ENCODE measurements at regions not wholly inside any gene's neighbourhood (a gene's known extent, or its start where the extent isn't known, plus 50 kb on each side); places are given as distances from the start of the nearest gene placed in this dataset.

DNA sequence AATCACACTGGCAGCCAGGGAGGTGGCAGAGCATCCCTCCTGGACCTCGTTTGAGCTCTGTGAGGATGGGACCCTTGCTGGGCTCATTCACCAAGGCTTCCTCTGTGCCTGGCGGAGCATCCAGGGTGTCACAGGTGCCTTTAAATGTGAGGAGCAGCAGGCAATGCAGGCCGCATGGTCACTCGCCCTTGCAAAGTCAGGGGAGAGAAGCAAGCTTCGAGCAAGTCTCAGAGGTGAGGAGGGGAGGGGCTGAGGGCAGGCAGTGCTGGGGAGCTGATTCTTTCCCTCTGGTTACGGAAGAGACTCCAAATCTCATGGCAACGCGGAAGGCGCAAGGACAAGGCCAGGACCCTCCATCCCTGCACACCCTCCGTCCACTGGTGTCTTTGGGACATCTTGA lies 182.7 kb upstream of the PMEPA1 start:
- TF ChIP-seq, protein P1, sequence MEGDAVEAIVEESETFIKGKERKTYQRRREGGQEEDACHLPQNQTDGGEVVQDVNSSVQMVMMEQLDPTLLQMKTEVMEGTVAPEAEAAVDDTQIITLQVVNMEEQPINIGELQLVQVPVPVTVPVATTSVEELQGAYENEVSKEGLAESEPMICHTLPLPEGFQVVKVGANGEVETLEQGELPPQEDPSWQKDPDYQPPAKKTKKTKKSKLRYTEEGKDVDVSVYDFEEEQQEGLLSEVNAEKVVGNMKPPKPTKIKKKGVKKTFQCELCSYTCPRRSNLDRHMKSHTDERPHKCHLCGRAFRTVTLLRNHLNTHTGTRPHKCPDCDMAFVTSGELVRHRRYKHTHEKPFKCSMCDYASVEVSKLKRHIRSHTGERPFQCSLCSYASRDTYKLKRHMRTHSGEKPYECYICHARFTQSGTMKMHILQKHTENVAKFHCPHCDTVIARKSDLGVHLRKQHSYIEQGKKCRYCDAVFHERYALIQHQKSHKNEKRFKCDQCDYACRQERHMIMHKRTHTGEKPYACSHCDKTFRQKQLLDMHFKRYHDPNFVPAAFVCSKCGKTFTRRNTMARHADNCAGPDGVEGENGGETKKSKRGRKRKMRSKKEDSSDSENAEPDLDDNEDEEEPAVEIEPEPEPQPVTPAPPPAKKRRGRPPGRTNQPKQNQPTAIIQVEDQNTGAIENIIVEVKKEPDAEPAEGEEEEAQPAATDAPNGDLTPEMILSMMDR (conservative IDR thresholded peaks at IDR 0.05; ENCODE audit: low read length) = no peak
- no peak for TF ChIP-seq EZH2phosphoT487 (IDR thresholded peaks at IDR 0.05; ENCODE audit: borderline replicate concordance)

GRCh38 chr20:57891014-57891413 lies 181.2 kb upstream of the PMEPA1 start:
- Histone ChIP-seq H3K27me3 (ENCODE audit: insufficient read depth, low read length, poor library complexity, severe bottlenecking) (no peaks in the 10 kb centered on the region), H3K9ac (ENCODE audit: low read depth, low read length, poor library complexity, severe bottlenecking) (no peak overlapping the region), H3K36me3 (ENCODE audit: insufficient read depth, low read length) (no peaks in the 10 kb centered on the region), H3K4me1 (ENCODE audit: insufficient read depth, low read length, poor library complexity, severe bottlenecking) (no peaks in the 10 kb centered on the region), H2AFZ (ENCODE audit: low read length) (no peak overlapping the region), H3F3A (ENCODE audit: low read depth) (no peaks in the 10 kb centered on the region), H3K79me2 (ENCODE audit: insufficient read depth, low read length) (no peaks in the 10 kb centered on the region), H3K4me3 (ENCODE audit: low read length, poor library complexity, severe bottlenecking) (no peak overlapping the region), H4K20me1 (ENCODE audit: insufficient read depth, low read length, poor library complexity, severe bottlenecking) (no peaks in the 10 kb centered on the region), H3K4me2 (ENCODE audit: low read depth, low read length, poor library complexity, severe bottlenecking) (no peak overlapping the region), H3K9me2 (replicated peaks; ENCODE audit: low read depth, low read length) (no peaks in the 10 kb centered on the region), H3K9me3 (ENCODE audit: insufficient read depth, low read depth, low read length) (no peaks in the 10 kb centered on the region; the same call in 1 of the 2 replicates)
- TF ChIP-seq, protein P1 (conservative IDR thresholded peaks at IDR 0.05; ENCODE audit: low read length) = no peak

More for the DNA sequence above, 182.7 kb upstream of the PMEPA1 start:
- H3K4me2 ChIP-seq (ENCODE audit: low read depth, low read length, poor library complexity, severe bottlenecking) = no peak overlapping the region
- H3K9me2 ChIP-seq (replicated peaks; ENCODE audit: low read depth, low read length) = no peaks in the 10 kb centered on the region
- H3K27me3 ChIP-seq (ENCODE audit: insufficient read depth, low read length, poor library complexity, severe bottlenecking) = no peaks in the 10 kb centered on the region
- H4K20me1 ChIP-seq (ENCODE audit: insufficient read depth, low read length, poor library complexity, severe bottlenecking) = no peaks in the 10 kb centered on the region
- no peak overlapping the region for H3K9ac ChIP-seq (ENCODE audit: low read depth, low read length, poor library complexity, severe bottlenecking)
- no peak overlapping the region for H3K4me3 ChIP-seq (ENCODE audit: low read length, poor library complexity, severe bottlenecking)
- no peaks in the 10 kb centered on the region for H3K4me1 ChIP-seq (ENCODE audit: insufficient read depth, low read length, poor library complexity, severe bottlenecking)
- no peak overlapping the region for H2AFZ ChIP-seq (ENCODE audit: low read length)
- no peaks in the 10 kb centered on the region; the same call in 1 of the 2 replicates for H3K9me3 ChIP-seq (ENCODE audit: insufficient read depth, low read depth, low read length)
- H3K79me2 ChIP-seq (ENCODE audit: insufficient read depth, low read length) = no peaks in the 10 kb centered on the region
- no peaks in the 10 kb centered on the region for H3F3A ChIP-seq (ENCODE audit: low read depth)
- no peaks in the 10 kb centered on the region for H3K36me3 ChIP-seq (ENCODE audit: insufficient read depth, low read length)

DNA sequence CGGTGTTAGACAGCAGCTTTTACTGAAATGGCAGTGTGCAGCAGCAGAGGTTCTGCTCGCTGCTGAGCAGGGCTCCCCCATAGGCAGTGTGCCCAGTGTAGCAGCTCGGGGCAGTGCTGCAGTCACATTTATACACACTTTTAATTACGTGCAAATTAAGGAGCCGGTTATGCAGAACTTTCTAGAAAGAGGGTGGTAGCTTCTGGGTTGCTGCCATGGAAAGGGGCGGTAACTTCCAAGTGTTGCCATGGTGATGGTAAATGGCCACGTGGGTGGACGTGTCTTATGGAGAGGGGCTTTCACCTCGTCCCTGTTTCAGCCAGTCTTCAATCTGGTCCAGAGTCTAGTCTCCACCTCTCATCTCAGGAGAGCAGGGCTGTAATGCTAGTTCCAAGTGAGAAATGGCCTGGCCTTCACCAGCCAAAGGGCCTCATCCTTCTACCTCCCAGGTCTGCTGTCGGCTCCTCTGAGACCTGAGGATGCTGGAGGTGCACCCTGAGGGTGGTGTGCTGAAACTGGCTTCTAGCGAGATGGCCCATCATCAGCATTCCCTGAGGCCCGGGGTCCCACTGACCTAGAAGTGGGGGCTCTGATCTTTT lies 180.5 kb upstream of the PMEPA1 start:
- Histone ChIP-seq H3K4me3 (ENCODE audit: low read length, poor library complexity, severe bottlenecking) (no peak overlapping the region), H3K27me3 (ENCODE audit: insufficient read depth, low read length, poor library complexity, severe bottlenecking) (no peaks in the 10 kb centered on the region), H3K79me2 (ENCODE audit: insufficient read depth, low read length) (no peaks in the 10 kb centered on the region)

More for the DNA sequence above, 180.5 kb upstream of the PMEPA1 start:
- Histone ChIP-seq H3K36me3 (ENCODE audit: insufficient read depth, low read length) (no peaks in the 10 kb centered on the region), H3K9me2 (replicated peaks; ENCODE audit: low read depth, low read length) (no peaks in the 10 kb centered on the region), H2AFZ (ENCODE audit: low read length) (no peak overlapping the region), H3F3A (ENCODE audit: low read depth) (no peaks in the 10 kb centered on the region), H3K4me2 (ENCODE audit: low read depth, low read length, poor library complexity, severe bottlenecking) (no peak overlapping the region), H3K9me3 (ENCODE audit: insufficient read depth, low read depth, low read length) (no peaks in the 10 kb centered on the region; the same call in 1 of the 2 replicates), H3K4me1 (ENCODE audit: insufficient read depth, low read length, poor library complexity, severe bottlenecking) (no peaks in the 10 kb centered on the region), H3K9ac (ENCODE audit: low read depth, low read length, poor library complexity, severe bottlenecking) (no peak overlapping the region), H4K20me1 (ENCODE audit: insufficient read depth, low read length, poor library complexity, severe bottlenecking) (no peaks in the 10 kb centered on the region)
- TF ChIP-seq EZH2phosphoT487 (IDR thresholded peaks at IDR 0.05; ENCODE audit: borderline replicate concordance) = no peak
- TF ChIP-seq, protein P1 (conservative IDR thresholded peaks at IDR 0.05; ENCODE audit: low read length) = no peak
